Common myeloid progenitor, CD34-positive (primary cell): ENCODE measurements at regions not wholly inside any gene's neighbourhood (a gene's known extent, or its start where the extent isn't known, plus 50 kb on each side); places are given as distances from the start of the nearest gene placed in this dataset.

Experiments
- CTCF ChIA-PET: fragments of 350-600 bp; sonication (Branson Sonifier 250); formaldehyde crosslinking; loops from one replicate; lab custom pipeline; 2021; ENCODE audit warnings: antibody characterized with exemption; lab: Charles Lee
- POLR2A ChIA-PET: fragments of 350-600 bp; sonication (Branson Sonifier 250); formaldehyde crosslinking; loops from one replicate; lab custom pipeline; 2021; ENCODE audit warnings: antibody characterized with exemption; lab: Charles Lee
- DNase-seq, 3 donors: peaks; one replicate each; pipeline versions ENCODE4 v3.0.0 to v3.0.0-alpha.2; 2013
- H3K27ac ChIP-seq, 2 experiments: 1 replicate in 1 of 2; 2 replicates in 1 of 2; pipeline ENCODE4 v1.7.0; 2013; ENCODE audit warnings: inconsistent platforms in 2 of 2, low read length in 2 of 2, mild to moderate bottlenecking in 2 of 2, low read depth in 1 of 2, moderate library complexity in 1 of 2; ENCODE audit not compliant: severe bottlenecking in 2 of 2, insufficient read depth in 1 of 2, poor library complexity in 1 of 2
- H3K27me3 ChIP-seq, 5 experiments: replicated peaks in 2 of 5; 1 replicate in 3 of 5; 2 replicates in 2 of 5; pipeline versions ENCODE4 v1.6.1 to v1.7.0; 2013; ENCODE audit warnings: low read length in 4 of 5, mild to moderate bottlenecking in 2 of 5, moderate library complexity in 2 of 5, inconsistent platforms in 1 of 5; ENCODE audit not compliant: insufficient read depth in 5 of 5, control insufficient read depth in 4 of 5
- H3K36me3 ChIP-seq, 4 experiments: 1 replicate in 2 of 4; 2 replicates in 2 of 4; pipeline versions ENCODE4 v1.6.1 to v1.7.0; 2013; ENCODE audit warnings: low read length in 3 of 4, control low read depth in 1 of 4, mild to moderate bottlenecking in 1 of 4; ENCODE audit not compliant: control insufficient read depth in 4 of 4, insufficient read depth in 4 of 4
- H3K4me1 ChIP-seq, 4 experiments: 1 replicate in 3 of 4; 2 replicates in 1 of 4; pipeline versions ENCODE4 v1.6.1 to v1.7.1; 2013; ENCODE audit warnings: low read length in 3 of 4, mild to moderate bottlenecking in 3 of 4, control low read depth in 1 of 4, inconsistent platforms in 1 of 4, moderate library complexity in 1 of 4; ENCODE audit not compliant: control insufficient read depth in 4 of 4, insufficient read depth in 4 of 4; ENCODE audit errors: control extremely low read depth in 1 of 4
- H3K4me3 ChIP-seq, 7 experiments: 1 replicate in 4 of 7; 2 replicates in 3 of 7; pipeline versions ENCODE4 v1.5.1 to v1.7.0; 2013; ENCODE audit warnings: mild to moderate bottlenecking in 7 of 7, low read length in 6 of 7, moderate library complexity in 6 of 7, inconsistent platforms in 2 of 7, low read depth in 2 of 7, control low read depth in 1 of 7; ENCODE audit not compliant: insufficient read depth in 4 of 7, control insufficient read depth in 1 of 7; ENCODE audit errors: extremely low read depth in 1 of 7
- H3K9me3 ChIP-seq, 5 experiments: 1 replicate in 4 of 5; 2 replicates in 1 of 5; pipeline versions ENCODE4 v1.6.1 to v1.7.1; 2013; ENCODE audit warnings: low read length in 4 of 5, mild to moderate bottlenecking in 2 of 5, inconsistent platforms in 1 of 5, low read depth in 1 of 5, moderate library complexity in 1 of 5; ENCODE audit not compliant: control insufficient read depth in 4 of 5, insufficient read depth in 2 of 5; ENCODE audit errors: control extremely low read depth in 1 of 5
- WGBS: methylation state at CpG from one replicate; pipeline ENCODE4 v1.1.5; 2013; ENCODE audit not compliant: insufficient coverage; 5-methylcytosine and 5-hydroxymethylcytosine counted together

DNA sequence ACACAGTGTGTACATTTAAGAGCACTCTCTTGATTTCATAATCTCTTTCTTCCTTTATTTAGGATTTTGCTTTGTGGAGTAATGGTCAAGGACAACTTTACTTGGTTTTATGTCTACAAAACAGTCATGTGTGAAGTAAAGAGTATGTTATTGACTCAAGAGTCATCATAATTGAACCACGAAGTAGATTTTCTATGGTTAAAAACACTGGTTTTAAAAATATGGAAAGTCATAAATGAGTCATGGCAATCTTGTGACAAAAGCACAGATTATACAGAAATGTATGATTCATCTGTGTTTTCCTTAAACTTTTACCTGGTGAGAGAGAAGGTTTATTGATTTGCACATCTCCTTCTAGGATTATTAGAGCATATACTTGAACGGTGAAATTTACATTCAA, 969.7 kb downstream of the GATA3 start:
- ChIA-PET POLR2A (no interaction called here), CTCF (no interaction called here)
- Histone ChIP-seq H3K36me3 (no peaks in the 10 kb centered on the region), H3K9me3 (no peaks in the 10 kb centered on the region), H3K4me1 (no peaks in the 10 kb centered on the region), H3K27ac (no peak overlapping the region), H3K4me3 (no peak overlapping the region), H3K27me3 (peaks cover 0 to 2% (median 0%) of the 10 kb centered on the region in 5 experiments)
- no peak for DNase-seq
- no CpG with 5 or more reads among the region's 2 CpGs for WGBS

DNA sequence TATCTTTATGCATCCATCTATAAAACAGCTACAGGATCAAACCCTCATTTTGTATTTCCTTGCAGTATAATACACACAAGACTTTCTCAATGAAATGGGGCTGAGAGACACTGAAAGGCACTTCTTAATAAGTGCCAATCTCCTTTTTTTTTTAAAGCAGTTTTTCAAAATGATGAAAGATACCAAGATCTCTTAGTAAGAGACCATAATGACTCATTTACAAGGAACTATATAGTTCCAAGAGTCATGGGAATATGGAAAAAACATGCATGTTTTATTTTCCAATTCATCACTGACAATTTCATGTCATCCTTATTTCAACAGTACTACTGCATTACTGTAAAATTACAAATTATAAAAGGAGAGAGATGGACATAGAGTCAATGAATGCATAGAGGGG, 973.7 kb downstream of the GATA3 start:
- no peak overlapping the region for H3K27ac ChIP-seq
- peaks cover 0 to 2% (median 0%) of the 10 kb centered on the region in 5 experiments for H3K27me3 ChIP-seq
- no peaks in the 10 kb centered on the region for H3K4me1 ChIP-seq
- no peak overlapping the region for H3K4me3 ChIP-seq
- DNase-seq = no peak
- ChIA-PET POLR2A (no interaction called here), CTCF (no interaction called here)
- H3K36me3 ChIP-seq = no peaks in the 10 kb centered on the region
- H3K9me3 ChIP-seq = no peaks in the 10 kb centered on the region

DNA sequence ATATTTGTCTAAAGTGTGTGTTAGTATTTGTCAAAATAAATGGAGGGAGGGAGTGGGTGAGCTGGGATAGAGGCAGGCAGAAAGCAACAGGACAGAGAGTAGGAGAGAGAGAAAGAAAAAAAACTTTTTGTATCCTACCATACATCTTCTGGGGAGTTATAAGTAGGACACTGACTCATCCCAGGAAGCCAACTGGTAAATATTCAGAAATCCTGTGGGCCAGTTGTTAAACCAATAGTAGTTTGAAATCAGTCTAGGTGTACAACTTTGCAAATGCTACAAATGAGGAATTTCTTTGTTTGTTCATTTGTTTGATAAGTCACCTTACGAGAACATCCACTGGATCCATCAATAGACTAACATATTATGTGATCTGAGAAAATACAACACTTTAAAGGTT, 980.9 kb downstream of the GATA3 start:
- H3K36me3 ChIP-seq = no peaks in the 10 kb centered on the region
- no peaks in the 10 kb centered on the region for H3K27me3 ChIP-seq
- H3K4me3 ChIP-seq = no peak overlapping the region
- H3K27ac ChIP-seq = no peak overlapping the region
- no CpG with 5 or more reads among the region's 1 CpG for WGBS
- DNase-seq = no peak
- no peaks in the 10 kb centered on the region for H3K4me1 ChIP-seq
- POLR2A ChIA-PET = no interaction called here
- CTCF ChIA-PET = no interaction called here
- peaks cover 0 to 6% (median 0%) of the 10 kb centered on the region in 5 experiments for H3K9me3 ChIP-seq

DNA sequence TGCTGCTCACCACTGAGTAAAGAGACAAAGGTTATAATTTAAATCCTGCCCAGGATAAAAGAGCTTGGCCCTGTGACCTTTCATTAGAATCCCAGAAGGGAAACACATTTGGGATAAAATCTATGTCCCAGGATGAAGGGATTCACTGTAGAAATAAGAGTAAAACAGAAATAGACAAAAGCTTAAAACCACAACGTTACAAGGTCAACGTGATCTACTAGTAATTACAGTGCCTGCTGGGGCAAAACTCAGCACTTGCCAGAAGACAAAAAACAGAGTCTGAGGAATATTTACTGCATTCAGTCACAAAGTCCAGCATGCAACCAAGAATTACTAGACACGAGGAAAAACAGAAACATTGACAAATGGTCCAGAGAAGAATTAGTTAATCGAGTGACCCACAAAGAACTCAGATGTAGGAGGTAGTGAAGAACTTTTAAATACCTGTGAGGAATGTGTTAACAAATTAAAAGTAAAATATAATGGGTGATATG, 982.3 kb downstream of the GATA3 start:
- H3K36me3 ChIP-seq = no peaks in the 10 kb centered on the region
- H3K4me1 ChIP-seq = no peaks in the 10 kb centered on the region
- H3K9me3 ChIP-seq = peaks cover 0 to 6% (median 0%) of the 10 kb centered on the region in 5 experiments
- DNase-seq = no peak
- ChIA-PET CTCF (no interaction called here), POLR2A (no interaction called here)
- no peak overlapping the region for H3K4me3 ChIP-seq
- H3K27me3 ChIP-seq = no peaks in the 10 kb centered on the region
- WGBS = 96% methylated on average over 4 of the region's 4 CpGs
- no peak overlapping the region for H3K27ac ChIP-seq

DNA sequence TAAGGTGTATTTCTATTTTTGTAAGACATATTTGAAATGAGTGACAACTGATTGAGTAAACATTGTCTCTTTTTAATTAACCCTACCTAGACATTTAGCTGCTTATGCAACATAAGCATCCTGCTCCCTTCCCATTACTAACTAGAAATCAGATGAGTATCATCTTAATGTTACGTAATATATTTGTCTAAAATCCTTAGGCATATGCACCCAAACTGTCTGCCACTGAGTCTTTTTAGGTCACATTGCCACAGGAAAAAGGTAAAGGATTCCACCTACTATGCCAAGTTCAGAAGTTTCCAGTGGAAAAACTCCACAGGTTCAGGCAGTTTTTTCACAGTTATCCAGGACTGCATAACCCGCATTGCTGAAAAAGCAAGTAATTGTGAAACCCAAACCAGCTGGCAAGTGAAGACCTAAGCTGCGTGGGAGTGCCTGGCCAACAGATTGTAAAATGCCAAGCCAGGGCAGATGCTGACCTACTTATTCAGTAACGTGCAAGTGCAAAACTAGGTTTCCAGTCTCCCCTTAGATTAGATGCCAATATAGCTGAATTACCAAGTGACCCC, 983.7 kb downstream of the GATA3 start:
- H3K27ac ChIP-seq = no peak overlapping the region
- no peak overlapping the region for H3K4me3 ChIP-seq
- DNase-seq = no peak
- POLR2A ChIA-PET = no interaction called here
- no peaks in the 10 kb centered on the region for H3K27me3 ChIP-seq
- WGBS = 97% methylated on average over 4 of the region's 4 CpGs
- peaks cover 0 to 6% (median 0%) of the 10 kb centered on the region in 5 experiments for H3K9me3 ChIP-seq
- H3K4me1 ChIP-seq = no peaks in the 10 kb centered on the region
- H3K36me3 ChIP-seq = no peaks in the 10 kb centered on the region
- CTCF ChIA-PET = interaction anchor here (1.4 kb wide), 1 partner anchor 9 kb away, joined by 3 read pairs; no protein-coding TSS in a partner anchor

DNA sequence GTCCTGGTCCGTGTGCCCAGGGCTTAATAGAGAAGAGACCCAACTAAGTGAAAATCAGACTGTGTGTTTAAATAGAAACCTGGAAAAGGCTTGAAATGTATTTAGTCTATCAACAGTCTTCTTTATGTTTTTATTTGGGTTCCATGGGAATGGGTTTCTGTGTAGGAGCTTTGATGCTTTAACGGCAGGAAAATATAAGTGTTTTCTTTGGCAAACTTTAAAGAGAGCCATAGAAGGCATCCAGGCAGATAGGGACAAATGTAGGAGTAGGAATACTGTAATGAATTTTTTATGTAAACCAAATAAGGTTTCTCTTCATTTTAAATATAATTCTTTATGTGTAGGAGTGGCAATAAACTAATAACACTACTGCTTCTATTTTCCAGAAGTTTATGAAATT, 989.0 kb downstream of the GATA3 start:
- Histone ChIP-seq H3K4me3 (no peak overlapping the region), H3K27ac (no peak overlapping the region), H3K27me3 (no peaks in the 10 kb centered on the region), H3K4me1 (no peaks in the 10 kb centered on the region), H3K9me3 (peaks cover 0 to 8% (median 0%) of the 10 kb centered on the region in 5 experiments), H3K36me3 (no peaks in the 10 kb centered on the region)
- 100% methylated on average over 1 of the region's 2 CpGs for WGBS
- DNase-seq = no peak
- CTCF ChIA-PET = no interaction called here
- POLR2A ChIA-PET = no interaction called here

DNA sequence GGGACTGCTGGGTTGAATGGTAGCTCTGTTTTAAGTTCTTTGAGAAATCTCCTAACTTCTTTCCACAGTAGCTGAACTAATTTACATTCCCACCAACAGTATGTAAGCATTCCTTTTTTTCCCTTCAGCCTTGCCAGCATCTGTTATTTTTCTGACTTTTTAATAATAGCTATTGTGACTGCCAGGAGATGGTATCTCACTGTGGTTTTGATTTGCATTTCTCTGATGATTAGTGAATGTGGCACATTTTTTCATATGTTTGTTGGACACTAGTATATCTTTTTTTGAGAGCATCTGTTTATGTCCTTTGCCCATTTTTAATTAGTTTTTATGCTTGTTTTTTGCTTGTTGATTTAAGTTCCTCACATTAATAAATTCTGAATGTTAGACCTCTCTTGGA, 990.8 kb downstream of the GATA3 start:
- Histone ChIP-seq H3K4me1 (no peaks in the 10 kb centered on the region), H3K27ac (no peak overlapping the region), H3K36me3 (no peaks in the 10 kb centered on the region), H3K4me3 (no peak overlapping the region), H3K27me3 (no peaks in the 10 kb centered on the region), H3K9me3 (peaks cover 0 to 8% (median 2%) of the 10 kb centered on the region in 5 experiments)
- no peak for DNase-seq
- CTCF ChIA-PET = no interaction called here
- POLR2A ChIA-PET = no interaction called here
